KMS-11 (cell line): ENCODE measurements at regions not wholly inside any gene's neighbourhood (a gene's known extent, or its start where the extent isn't known, plus 50 kb on each side); places are given as distances from the start of the nearest gene placed in this dataset.
"Not testable (repeated sequence)": the region's sequence is repeated elsewhere in the genome, so short reads cannot be mapped to it uniquely, and the experiment has no call there.

ENCODE experiments used
- H2AFZ ChIP-seq: fragments of 200-600 bp; sonication (generic); 2 replicates; pipeline ENCODE4 v1.6.1; 2016; ENCODE audit warnings: antibody characterized with exemption, mixed run types, low read depth
- H3K27ac ChIP-seq: fragments of 200-600 bp; sonication (generic); 2 replicates; pipeline ENCODE4 v1.6.1; 2016; ENCODE audit warnings: mild to moderate bottlenecking, mixed run types
- H3K27me3 ChIP-seq: fragments of 200-600 bp; sonication (generic); 2 replicates; pipeline ENCODE4 v1.6.1; 2017; ENCODE audit warnings: mild to moderate bottlenecking, low read depth, mixed run types, moderate library complexity; ENCODE audit not compliant: insufficient read depth
- H3K36me3 ChIP-seq: fragments of 200-600 bp; sonication (generic); 2 replicates; pipeline ENCODE4 v1.6.1; 2017; ENCODE audit warnings: mild to moderate bottlenecking, mixed run types; ENCODE audit not compliant: insufficient read depth
- H3K4me1 ChIP-seq: fragments of 200-600 bp; sonication (generic); 2 replicates; pipeline ENCODE4 v1.6.1; 2016; ENCODE audit warnings: mild to moderate bottlenecking, low read depth, mixed run types; ENCODE audit not compliant: poor library complexity, severe bottlenecking
- H3K4me2 ChIP-seq: fragments of 200-600 bp; sonication (generic); 2 replicates; pipeline ENCODE4 v1.7.0; 2016; ENCODE audit warnings: mild to moderate bottlenecking, mixed run types
- H3K4me3 ChIP-seq: fragments of 200-600 bp; sonication (generic); IDR thresholded peaks from 2 replicates; pipeline ENCODE4 v1.6.1; 2017; ENCODE audit warnings: low read depth, low read length, mixed read lengths; ENCODE audit not compliant: insufficient read depth
- H3K79me2 ChIP-seq: fragments of 200-600 bp; sonication (generic); 2 replicates; pipeline ENCODE4 v1.6.1; 2016; ENCODE audit warnings: low read depth, mixed run types; ENCODE audit not compliant: insufficient read depth
- H3K9ac ChIP-seq: fragments of 200-600 bp; sonication (generic); 2 replicates; pipeline ENCODE4 v1.6.1; 2016; ENCODE audit warnings: mild to moderate bottlenecking, mixed run types
- H4K20me1 ChIP-seq: fragments of 200-600 bp; sonication (generic); 2 replicates; pipeline ENCODE4 v1.6.1; 2016; ENCODE audit warnings: mild to moderate bottlenecking, mixed run types; ENCODE audit not compliant: insufficient read depth
- CTCF ChIP-seq: fragments of 200-600 bp; sonication (generic); conservative IDR thresholded peaks from 2 replicates; pipeline ENCODE4 v1.6.1; 2017; ENCODE audit warnings: low read depth, mild to moderate bottlenecking, antibody characterized with exemption, low read length, moderate library complexity, mixed read lengths

DNA sequence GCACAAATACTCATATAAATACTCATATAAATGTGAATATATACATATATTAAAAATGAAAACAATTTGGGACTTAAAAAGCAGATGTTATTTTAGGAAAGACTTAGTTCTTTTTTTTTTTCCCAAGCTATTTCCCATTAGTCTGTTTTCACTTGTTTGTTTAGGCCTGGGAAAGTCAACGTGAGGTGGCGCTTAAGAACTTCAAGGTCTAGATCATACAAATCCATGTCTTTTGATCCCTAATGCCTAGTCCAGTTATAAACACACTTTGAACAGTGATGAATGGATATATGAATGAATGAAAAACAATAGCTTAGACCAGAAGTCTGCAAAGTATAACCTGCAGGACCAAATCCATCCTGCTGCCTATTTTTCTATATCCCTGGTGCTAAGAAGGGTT is 224.5 kb downstream of the CGGBP1 start:
- TF ChIP-seq CTCF: no peak
- H4K20me1 ChIP-seq: no peaks in the 10 kb centered on the region
- H3K4me3 ChIP-seq: no peak overlapping the region
- no peaks in the 10 kb centered on the region for H3K27me3 ChIP-seq
- H3K79me2 ChIP-seq: no peaks in the 10 kb centered on the region
- no peak overlapping the region for H3K9ac ChIP-seq
- H2AFZ ChIP-seq: no peak overlapping the region
- no peak overlapping the region for H3K27ac ChIP-seq
- H3K4me2 ChIP-seq: no peak overlapping the region
- no peaks in the 10 kb centered on the region for H3K4me1 ChIP-seq
- H3K36me3 ChIP-seq: no peaks in the 10 kb centered on the region

DNA sequence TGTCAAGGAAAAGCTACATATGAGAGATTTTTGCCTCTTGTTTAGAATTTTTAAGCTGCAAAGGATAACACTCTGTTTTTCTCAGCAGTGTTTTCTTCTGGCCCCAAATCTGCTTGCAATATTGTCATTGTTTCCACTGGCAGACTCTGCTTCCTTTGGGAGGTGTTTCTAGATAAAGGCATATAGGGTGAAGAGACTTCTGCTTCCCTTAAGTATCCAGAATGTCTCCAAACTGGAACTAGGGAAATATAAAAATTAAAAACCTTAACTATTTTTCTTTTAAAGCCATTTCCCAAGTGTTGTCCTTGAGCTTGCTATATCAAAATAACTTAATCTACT is 225.8 kb downstream of the CGGBP1 start:
- Histone ChIP-seq H3K4me1 (no peaks in the 10 kb centered on the region), H4K20me1 (no peaks in the 10 kb centered on the region), H3K4me2 (no peak overlapping the region), H3K27ac (no peak overlapping the region), H3K4me3 (no peak overlapping the region), H3K9ac (no peak overlapping the region), H3K36me3 (no peaks in the 10 kb centered on the region), H3K79me2 (no peaks in the 10 kb centered on the region), H3K27me3 (no peaks in the 10 kb centered on the region), H2AFZ (no peak overlapping the region)
- TF ChIP-seq CTCF: no peak

DNA sequence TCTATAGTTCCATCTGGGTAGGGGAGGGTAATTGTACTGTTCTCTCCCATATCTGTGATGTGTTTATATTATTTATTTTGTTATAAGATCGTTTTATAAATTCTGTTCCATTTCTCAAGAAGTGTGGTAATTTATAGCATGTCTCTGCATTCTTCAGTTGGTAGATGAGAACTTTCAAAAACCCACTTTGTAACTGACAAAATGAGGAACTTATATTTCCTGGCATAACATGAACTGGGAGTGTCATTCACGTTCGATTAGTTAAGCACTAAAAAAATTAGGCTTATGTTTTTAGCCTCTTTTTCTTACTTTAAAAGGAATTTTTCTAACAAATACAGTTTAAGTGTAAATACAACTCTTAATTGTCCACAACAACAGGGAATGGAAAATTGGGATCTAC is 230.8 kb downstream of the CGGBP1 start:
- Histone ChIP-seq H3K27me3 (no peaks in the 10 kb centered on the region), H3K4me1 (no peaks in the 10 kb centered on the region), H3K4me2 (no peak overlapping the region), H3K4me3 (no peak overlapping the region), H3K9ac (no peak overlapping the region), H2AFZ (no peak overlapping the region), H3K36me3 (no peaks in the 10 kb centered on the region), H3K79me2 (no peaks in the 10 kb centered on the region), H3K27ac (no peak overlapping the region), H4K20me1 (no peaks in the 10 kb centered on the region)
- no peak for TF ChIP-seq CTCF

DNA sequence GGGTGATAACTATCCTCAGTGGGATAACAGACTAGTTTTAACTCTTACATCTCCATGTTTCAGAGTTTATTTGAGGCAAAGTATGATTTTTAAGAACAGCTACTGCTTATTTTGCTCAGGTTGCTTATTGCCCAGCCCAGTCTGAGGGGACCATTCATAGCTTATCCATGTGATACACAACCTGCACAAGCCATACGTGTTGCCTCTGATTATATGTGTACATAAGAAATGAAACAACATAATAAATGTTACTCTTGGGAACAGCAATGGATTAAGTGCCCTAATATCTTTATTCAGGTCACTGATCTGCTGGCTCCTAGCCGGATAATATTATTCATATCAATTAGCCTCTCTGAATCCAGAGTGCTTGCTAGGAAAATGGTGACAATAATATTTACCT is 236.2 kb downstream of the CGGBP1 start:
- Histone ChIP-seq H3K4me3 (no peak overlapping the region), H3K79me2 (no peaks in the 10 kb centered on the region), H3K4me1 (no peaks in the 10 kb centered on the region), H3K36me3 (no peaks in the 10 kb centered on the region), H4K20me1 (no peaks in the 10 kb centered on the region), H3K27me3 (no peaks in the 10 kb centered on the region), H3K27ac (no peak overlapping the region), H3K9ac (no peak overlapping the region), H3K4me2 (no peak overlapping the region), H2AFZ (no peak overlapping the region)
- TF ChIP-seq CTCF: no peak

DNA sequence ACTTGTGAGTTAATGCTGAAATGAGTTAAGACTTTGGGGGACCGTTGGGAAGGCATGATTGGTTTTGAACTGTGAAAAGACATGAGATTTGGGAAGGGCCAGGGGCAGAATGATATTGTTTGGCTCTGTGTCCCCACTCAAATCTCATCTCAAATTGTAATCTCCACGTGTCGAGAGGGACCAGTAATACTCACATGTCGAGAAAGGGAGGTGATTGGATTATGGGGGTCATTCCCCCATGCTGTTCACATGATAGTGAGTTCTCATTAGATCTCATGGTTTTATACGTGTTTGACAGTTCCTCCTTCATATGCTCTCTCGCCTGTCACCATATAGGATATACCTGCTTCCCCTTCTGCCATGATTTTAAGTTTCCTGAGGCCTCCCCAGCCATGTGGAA is 245.3 kb downstream of the CGGBP1 start:
- not testable (repeated sequence) for H3K9ac ChIP-seq, H3K27ac ChIP-seq, H3K4me2 ChIP-seq, H3K27me3 ChIP-seq, H3K4me1 ChIP-seq, H3K36me3 ChIP-seq, H3K79me2 ChIP-seq, H3K4me3 ChIP-seq, H2AFZ ChIP-seq, H4K20me1 ChIP-seq
